ENCODE measurements at regions not wholly inside any gene's neighbourhood (a gene's known extent, or its start where the extent isn't known, plus 50 kb on each side); places are given as distances from the start of the nearest gene placed in this dataset.
"Not testable (repeated sequence)": the region's sequence is repeated elsewhere in the genome, so short reads cannot be mapped to it uniquely, and the experiment has no call there.

GRCh38 chr17:27181935-27182334 lies 112.0 kb upstream of the WSB1 start:
- no peaks in the 10 kb centered on the region for H3K4me1 Mint-ChIP-seq
- peaks cover 6% of the 10 kb centered on the region for H3K36me3 Mint-ChIP-seq (ENCODE audit: low read depth)
- peaks cover 14% of the 10 kb centered on the region for H3K9me3 Mint-ChIP-seq

DNA sequence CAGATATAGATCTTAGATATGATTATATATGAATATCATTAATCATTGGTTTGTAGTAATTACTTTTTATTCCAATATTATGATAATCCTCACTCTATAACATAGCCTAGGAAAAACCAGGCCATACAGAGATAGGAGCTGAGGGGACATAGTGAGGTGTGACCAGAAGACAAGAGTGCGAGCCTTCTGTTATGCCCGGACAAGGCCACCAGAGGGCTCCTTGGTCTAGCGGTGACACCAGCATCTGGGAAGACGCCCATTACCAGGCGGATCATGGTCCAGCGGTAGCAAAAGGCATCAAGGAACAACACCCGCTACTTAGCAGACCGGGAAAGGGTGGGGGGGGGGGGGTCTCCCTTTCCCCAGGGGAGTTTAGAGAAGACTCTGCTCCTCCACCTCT lies 96.4 kb upstream of the WSB1 start:
- not testable (repeated sequence) for H3K27ac Mint-ChIP-seq (ENCODE audit: unreplicated experiment); H3K4me3 Mint-ChIP-seq; H3K4me1 Mint-ChIP-seq; H3K27me3 Mint-ChIP-seq (ENCODE audit: low read depth); H3K9me3 Mint-ChIP-seq; H3K36me3 Mint-ChIP-seq (ENCODE audit: low read depth)
- TF ChIP-seq, protein P1, sequence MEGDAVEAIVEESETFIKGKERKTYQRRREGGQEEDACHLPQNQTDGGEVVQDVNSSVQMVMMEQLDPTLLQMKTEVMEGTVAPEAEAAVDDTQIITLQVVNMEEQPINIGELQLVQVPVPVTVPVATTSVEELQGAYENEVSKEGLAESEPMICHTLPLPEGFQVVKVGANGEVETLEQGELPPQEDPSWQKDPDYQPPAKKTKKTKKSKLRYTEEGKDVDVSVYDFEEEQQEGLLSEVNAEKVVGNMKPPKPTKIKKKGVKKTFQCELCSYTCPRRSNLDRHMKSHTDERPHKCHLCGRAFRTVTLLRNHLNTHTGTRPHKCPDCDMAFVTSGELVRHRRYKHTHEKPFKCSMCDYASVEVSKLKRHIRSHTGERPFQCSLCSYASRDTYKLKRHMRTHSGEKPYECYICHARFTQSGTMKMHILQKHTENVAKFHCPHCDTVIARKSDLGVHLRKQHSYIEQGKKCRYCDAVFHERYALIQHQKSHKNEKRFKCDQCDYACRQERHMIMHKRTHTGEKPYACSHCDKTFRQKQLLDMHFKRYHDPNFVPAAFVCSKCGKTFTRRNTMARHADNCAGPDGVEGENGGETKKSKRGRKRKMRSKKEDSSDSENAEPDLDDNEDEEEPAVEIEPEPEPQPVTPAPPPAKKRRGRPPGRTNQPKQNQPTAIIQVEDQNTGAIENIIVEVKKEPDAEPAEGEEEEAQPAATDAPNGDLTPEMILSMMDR (conservative IDR thresholded peaks at IDR 0.05), result peak; percentile 56
- DNase-seq (ENCODE audit: low read depth, low spot score), result peak; percentile 8

More at GRCh38 chr17:27181935-27182334, 112.0 kb upstream of the WSB1 start:
- no peak for DNase-seq (ENCODE audit: low read depth, low spot score)
- TF ChIP-seq, protein P1 (conservative IDR thresholded peaks at IDR 0.05), result no peak
- Mint-ChIP-seq H3K27me3 (ENCODE audit: low read depth) (peaks cover 2% of the 10 kb centered on the region), H3K27ac (ENCODE audit: unreplicated experiment) (no peak overlapping the region), H3K4me3 (no peak overlapping the region)

DNA sequence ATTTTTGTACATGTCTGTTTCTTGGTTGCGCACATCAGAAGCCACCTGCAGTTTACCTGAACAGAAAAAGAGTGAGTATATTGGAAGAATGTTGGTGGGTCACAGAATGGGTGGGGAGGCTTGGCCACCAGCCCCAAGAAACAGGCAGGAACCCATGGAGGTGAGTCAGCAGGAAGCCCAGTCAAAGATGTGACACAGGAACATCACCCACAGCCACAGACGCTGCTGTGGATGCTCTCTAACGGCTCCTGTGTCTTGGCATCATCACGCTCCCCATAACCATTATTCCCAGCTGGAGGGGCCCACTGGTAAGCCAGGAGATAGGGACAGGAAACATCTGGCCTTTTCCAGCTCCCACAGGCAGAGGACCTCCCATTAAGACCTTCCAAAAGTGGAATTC lies 94.0 kb upstream of the WSB1 start:
- Mint-ChIP-seq H3K9me3 (peaks cover 7% of the 10 kb centered on the region), H3K36me3 (ENCODE audit: low read depth) (peaks cover 4% of the 10 kb centered on the region), H3K27ac (ENCODE audit: unreplicated experiment) (no peak overlapping the region), H3K4me1 (no peaks in the 10 kb centered on the region), H3K4me3 (no peak overlapping the region), H3K27me3 (ENCODE audit: low read depth) (peaks cover 7% of the 10 kb centered on the region)
- TF ChIP-seq, protein P1 (conservative IDR thresholded peaks at IDR 0.05), result no peak
- no peak for DNase-seq (ENCODE audit: low read depth, low spot score)

DNA sequence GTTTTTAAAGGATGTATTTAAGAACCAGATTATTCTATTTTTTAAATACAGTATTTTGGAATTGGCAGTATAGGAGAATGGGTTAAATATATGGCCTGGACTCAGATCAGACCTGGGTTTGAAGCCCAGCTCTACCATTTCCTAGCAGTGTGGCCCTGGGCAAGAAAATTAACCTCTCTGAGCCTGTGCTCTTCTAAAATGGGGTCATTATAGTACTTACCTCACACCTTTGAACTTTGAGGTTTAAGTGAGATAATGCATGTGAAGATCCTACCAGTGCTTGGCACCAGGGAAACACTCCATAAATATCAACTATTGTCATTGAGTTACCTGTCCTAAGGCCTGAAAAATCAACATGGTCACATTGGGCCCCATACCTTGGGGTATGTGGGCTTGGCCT lies 93.4 kb upstream of the WSB1 start:
- Mint-ChIP-seq H3K27ac (ENCODE audit: unreplicated experiment) (no peak overlapping the region), H3K9me3 (peaks cover 5% of the 10 kb centered on the region), H3K36me3 (ENCODE audit: low read depth) (peaks cover 2% of the 10 kb centered on the region), H3K27me3 (ENCODE audit: low read depth) (peaks cover 8% of the 10 kb centered on the region), H3K4me3 (no peak overlapping the region), H3K4me1 (no peaks in the 10 kb centered on the region)
- DNase-seq (ENCODE audit: low read depth, low spot score), result no peak
- TF ChIP-seq, protein P1 (conservative IDR thresholded peaks at IDR 0.05), result no peak

DNA sequence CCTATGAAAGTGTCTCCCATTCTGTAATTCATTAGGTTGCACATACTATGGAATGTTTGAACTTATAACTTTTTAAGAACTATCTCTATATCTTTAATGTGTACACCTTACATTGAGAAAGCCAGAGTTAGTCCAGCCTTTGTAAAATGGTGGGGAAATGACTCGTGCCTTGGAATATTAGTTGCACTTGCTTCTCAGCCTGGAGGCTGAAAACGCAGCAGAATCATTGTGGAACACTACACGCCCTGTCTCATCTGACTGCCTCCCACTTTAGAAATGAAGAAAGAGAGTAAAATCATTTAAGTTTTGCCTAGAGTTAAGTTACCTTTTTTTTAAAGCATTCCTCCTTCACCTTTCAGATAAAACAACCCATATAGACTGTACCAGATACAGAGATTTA lies 90.7 kb upstream of the WSB1 start:
- TF ChIP-seq, protein P1 (conservative IDR thresholded peaks at IDR 0.05), result no peak
- Mint-ChIP-seq H3K4me1 (no peaks in the 10 kb centered on the region), H3K9me3 (peaks cover 2% of the 10 kb centered on the region), H3K36me3 (ENCODE audit: low read depth) (no peaks in the 10 kb centered on the region), H3K27me3 (ENCODE audit: low read depth) (peaks cover 15% of the 10 kb centered on the region), H3K4me3 (no peak overlapping the region), H3K27ac (ENCODE audit: unreplicated experiment) (no peak overlapping the region)
- no peak for DNase-seq (ENCODE audit: low read depth, low spot score)

DNA sequence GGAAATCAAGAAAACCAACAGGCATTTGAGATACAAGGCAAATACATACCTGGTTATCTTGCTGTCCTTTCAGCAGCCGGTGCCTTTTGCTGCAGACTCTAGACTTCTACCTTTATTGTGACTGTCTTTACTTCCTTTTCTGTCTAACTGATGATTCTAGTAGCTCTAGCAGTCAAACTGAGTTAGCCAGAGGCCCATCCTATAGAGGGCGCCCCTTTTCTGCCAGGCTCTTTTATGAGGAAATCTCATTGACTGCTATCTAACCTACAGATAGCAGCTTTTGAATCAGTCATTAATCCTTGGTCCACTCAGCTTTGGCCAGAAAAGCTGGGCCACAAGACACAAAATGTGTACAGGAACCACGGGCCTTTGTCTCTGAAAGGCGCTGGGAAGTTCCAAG lies 87.5 kb upstream of the WSB1 start:
- Mint-ChIP-seq H3K9me3 (no peaks in the 10 kb centered on the region), H3K27ac (ENCODE audit: unreplicated experiment) (no peak overlapping the region), H3K4me1 (no peaks in the 10 kb centered on the region), H3K4me3 (no peak overlapping the region), H3K36me3 (ENCODE audit: low read depth) (no peaks in the 10 kb centered on the region), H3K27me3 (ENCODE audit: low read depth) (peaks cover 20% of the 10 kb centered on the region)
- TF ChIP-seq, protein P1 (conservative IDR thresholded peaks at IDR 0.05), result no peak
- no peak for DNase-seq (ENCODE audit: low read depth, low spot score)
